Upper lobe of left lung (tissue), 4 donors: ENCODE measurements at regions not wholly inside any gene's neighbourhood (a gene's known extent, or its start where the extent isn't known, plus 50 kb on each side); places are given as distances from the start of the nearest gene placed in this dataset.

Source experiments
- CTCF ChIP-seq, 6 experiments: fragments of 450-650 bp in 4 of 6; fragments of 200-600 bp in 2 of 6; sonication (generic) in 2 of 6; IDR thresholded peaks; one replicate each; pipeline ENCODE4 v1.5.1; 2016 to 2019; ENCODE audit warnings: antibody characterized with exemption in 6 of 6
- POLR2A ChIP-seq, 4 donors: fragments of 450-650 bp; IDR thresholded peaks; one replicate each; pipeline ENCODE4 v1.5.1; 2016 to 2017; ENCODE audit warnings: antibody characterized with exemption in 4 of 4, mild to moderate bottlenecking in 2 of 4

GRCh38 chr6:141347906-141348492, 784.7 kb upstream of the GJE1 start:
- TF ChIP-seq CTCF (IDR thresholded peaks at IDR 0.05) (no peak), POLR2A (IDR thresholded peaks at IDR 0.05) (no peak)
